ENCODE measurements at regions not wholly inside any gene's neighbourhood (a gene's known extent, or its start where the extent isn't known, plus 50 kb on each side); places are given as distances from the start of the nearest gene placed in this dataset.

DNA sequence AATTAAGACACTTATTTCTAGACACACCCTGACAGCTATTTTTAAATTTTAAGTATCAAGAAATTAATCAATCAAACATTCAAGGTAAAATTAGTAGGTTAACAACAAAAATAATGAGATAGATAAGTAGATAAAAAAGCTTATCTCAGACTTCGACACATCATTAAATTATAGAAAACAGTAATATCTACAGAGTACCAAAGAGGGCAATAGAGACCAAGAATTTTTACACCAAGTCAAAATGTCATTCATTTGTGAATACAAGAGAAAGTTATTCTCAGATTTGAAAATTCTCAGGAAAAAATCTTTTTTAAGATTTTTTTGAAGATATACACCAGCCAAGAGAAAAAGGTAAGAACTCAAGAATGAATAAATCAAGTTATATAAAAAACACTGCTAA, 445.6 kb downstream of the ACTL7B start:
- no peaks in the 10 kb centered on the region for H3K36me3 ChIP-seq (replicated peaks in 1 of 2; ENCODE audit: control extremely low read depth in 1 of 2, control insufficient read depth in 1 of 2, extremely low read depth in 1 of 2, insufficient read depth in 2 of 2, low read length in 1 of 2)
- no peak overlapping the region for H3K27ac Mint-ChIP-seq
- H3K79me2 ChIP-seq (ENCODE audit: control insufficient read depth, insufficient read depth, low read length) = no peaks in the 10 kb centered on the region
- H3K4me1 Mint-ChIP-seq = no peaks in the 10 kb centered on the region
- H3K9me3 ChIP-seq (ENCODE audit: control extremely low read depth in 1 of 3, control insufficient read depth in 2 of 3, insufficient read depth in 1 of 3, low read length in 2 of 3) = no peaks in the 10 kb centered on the region
- WGBS (ENCODE audit: insufficient coverage) = no CpG with 5 or more reads among the region's 1 CpG
- DNase-seq (no peak), ATAC-seq (ENCODE audit: low read depth) (no peak)
- no peak overlapping the region for H3K9ac ChIP-seq (ENCODE audit: low read length)
- H2AFZ ChIP-seq (ENCODE audit: insufficient read depth, low read depth, low read length, poor library complexity, severe bottlenecking) = no peak overlapping the region
- H3K4me3 ChIP-seq (ENCODE audit: control extremely low read depth in 1 of 5, extremely low read depth in 1 of 5, insufficient read depth in 1 of 5, low read depth in 2 of 5, low read length in 4 of 5) = no peak overlapping the region
- TF ChIP-seq EZH2 (IDR thresholded peaks at IDR 0.05; ENCODE audit: borderline replicate concordance, insufficient read depth, low read depth, low read length, poor library complexity, severe bottlenecking) (no peak), CTCF (IDR thresholded peaks at IDR 0.05) (no peak)
- H3K27me3 ChIP-seq (replicated peaks in 1 of 4; ENCODE audit: control extremely low read depth in 1 of 4, control insufficient read depth in 3 of 4, insufficient read depth in 4 of 4, low read length in 3 of 4) = no peaks in the 10 kb centered on the region
- H3K4me3 Mint-ChIP-seq = no peak overlapping the region
- H4K20me1 ChIP-seq (ENCODE audit: control insufficient read depth, insufficient read depth, low read length, poor library complexity, severe bottlenecking) = no peaks in the 10 kb centered on the region
- no peaks in the 10 kb centered on the region for H3K9me3 Mint-ChIP-seq (ENCODE audit: insufficient read depth)
- intact Hi-C loops (cut with micrococcal nuclease) = no loop called here
- no peak overlapping the region for H3K27ac ChIP-seq (ENCODE audit: low read length in 2 of 2)
- H3K4me1 ChIP-seq (ENCODE audit: control insufficient read depth in 2 of 2, insufficient read depth in 2 of 2, low read length in 2 of 2) = no peaks in the 10 kb centered on the region
- H3K27me3 Mint-ChIP-seq = no peaks in the 10 kb centered on the region
- POLR2A ChIA-PET = no interaction called here
- CTCF ChIA-PET = no interaction called here
- H3K4me2 ChIP-seq (replicated peaks; ENCODE audit: low read depth, low read length, poor library complexity, severe bottlenecking) = no peak overlapping the region

DNA sequence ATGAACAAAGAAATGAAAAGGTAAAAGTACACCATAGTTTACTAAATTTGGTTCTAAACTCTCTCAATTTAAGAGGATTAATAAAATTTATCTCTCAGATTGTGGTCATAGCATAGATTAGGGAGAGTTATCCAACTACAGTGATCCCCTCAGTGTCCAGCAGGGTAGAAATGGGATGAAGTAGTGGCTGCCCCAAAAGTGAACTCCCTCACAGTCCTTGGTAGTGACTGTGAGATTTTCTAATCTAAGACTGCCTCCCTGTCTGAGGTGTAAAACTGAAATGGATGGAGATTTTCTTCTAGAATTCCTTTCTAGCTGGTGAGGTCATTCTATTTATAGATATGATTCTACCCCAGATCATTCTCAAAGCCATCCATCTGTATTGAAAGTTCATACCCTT, 455.5 kb downstream of the ACTL7B start:
- H3K9me3 Mint-ChIP-seq (ENCODE audit: insufficient read depth) = no peaks in the 10 kb centered on the region
- H3K4me1 ChIP-seq (ENCODE audit: control insufficient read depth in 2 of 2, insufficient read depth in 2 of 2, low read length in 2 of 2) = no peaks in the 10 kb centered on the region
- ATAC-seq (ENCODE audit: low read depth) = no peak
- CTCF ChIA-PET = no interaction called here
- POLR2A ChIA-PET = no interaction called here
- H3K27ac Mint-ChIP-seq = no peak overlapping the region
- intact Hi-C loops (cut with micrococcal nuclease) = no loop called here
- H3K27me3 ChIP-seq (replicated peaks in 1 of 4; ENCODE audit: control extremely low read depth in 1 of 4, control insufficient read depth in 3 of 4, insufficient read depth in 4 of 4, low read length in 3 of 4) = no peaks in the 10 kb centered on the region
- H3K4me2 ChIP-seq (replicated peaks; ENCODE audit: low read depth, low read length, poor library complexity, severe bottlenecking) = no peak overlapping the region
- TF ChIP-seq CTCF (IDR thresholded peaks at IDR 0.05) (no peak), EZH2 (IDR thresholded peaks at IDR 0.05; ENCODE audit: borderline replicate concordance, insufficient read depth, low read depth, low read length, poor library complexity, severe bottlenecking) (no peak)
- H3K9ac ChIP-seq (ENCODE audit: low read length) = no peak overlapping the region
- no peaks in the 10 kb centered on the region for H3K9me3 ChIP-seq (ENCODE audit: control extremely low read depth in 1 of 3, control insufficient read depth in 2 of 3, insufficient read depth in 1 of 3, low read length in 2 of 3)
- H3K36me3 ChIP-seq (replicated peaks in 1 of 2; ENCODE audit: control extremely low read depth in 1 of 2, control insufficient read depth in 1 of 2, extremely low read depth in 1 of 2, insufficient read depth in 2 of 2, low read length in 1 of 2) = no peaks in the 10 kb centered on the region
- H3K27ac ChIP-seq (ENCODE audit: low read length in 2 of 2) = no peak overlapping the region
- no peak overlapping the region for H3K4me3 Mint-ChIP-seq
- H4K20me1 ChIP-seq (ENCODE audit: control insufficient read depth, insufficient read depth, low read length, poor library complexity, severe bottlenecking) = no peaks in the 10 kb centered on the region
- H2AFZ ChIP-seq (ENCODE audit: insufficient read depth, low read depth, low read length, poor library complexity, severe bottlenecking) = no peak overlapping the region
- peaks cover 2% of the 10 kb centered on the region for H3K27me3 Mint-ChIP-seq
- no peak overlapping the region for H3K4me3 ChIP-seq (ENCODE audit: control extremely low read depth in 1 of 5, extremely low read depth in 1 of 5, insufficient read depth in 1 of 5, low read depth in 2 of 5, low read length in 4 of 5)
- DNase-seq = no peak
- H3K79me2 ChIP-seq (ENCODE audit: control insufficient read depth, insufficient read depth, low read length) = no peaks in the 10 kb centered on the region
- H3K4me1 Mint-ChIP-seq = no peaks in the 10 kb centered on the region

Measured in B cell (primary cell).